Panc1 (cell line): ENCODE measurements at regions not wholly inside any gene's neighbourhood (a gene's known extent, or its start where the extent isn't known, plus 50 kb on each side); places are given as distances from the start of the nearest gene placed in this dataset.

Experiments used
- ATAC-seq: fragments of 200-7000 bp; cut with Tn5 transposase; 2 replicates; pipeline ENCODE4 v1.9.1; 2020; ENCODE audit warnings: mild to moderate bottlenecking, moderate library complexity
- BruUV-seq: library from RNA; stranded (reverse); fragments of 400-500 nt; replicated peaks from 2 replicates; lab custom pipeline; 2021; lab: Mats Ljungman, UMichigan
- CTCF ChIA-PET: fragments of 300-600 bp; sonication (Branson Sonifier 250); formaldehyde crosslinking; loops from one replicate; lab custom pipeline; 2022; ENCODE audit warnings: antibody characterized with exemption; lab: Charles Lee
- POLR2A ChIA-PET: fragments of 300-600 bp; sonication (Branson Sonifier 250); formaldehyde crosslinking; loops from one replicate; lab custom pipeline; 2022; ENCODE audit warnings: antibody characterized with exemption; lab: Charles Lee
- DNase-seq: peaks from one replicate; pipeline ENCODE4 v3.0.0-alpha.2; 2010; ENCODE audit warnings: low read depth, low spot score
- H3K27ac ChIP-seq: 2 replicates; pipeline ENCODE4 v1.5.1; 2011; ENCODE audit warnings: mild to moderate bottlenecking, low read length, inconsistent platforms
- H3K27me3 ChIP-seq: fragments of 200-500 bp; sonication (Bioruptor generic); 2 replicates; pipeline ENCODE4 v1.6.0; 2014; ENCODE audit warnings: low read length, inconsistent platforms; ENCODE audit not compliant: control insufficient read depth, insufficient read depth
- H3K36me3 ChIP-seq: fragments of 200-500 bp; sonication (Bioruptor generic); 2 replicates; pipeline ENCODE4 v1.5.1; 2014; ENCODE audit warnings: inconsistent platforms, mild to moderate bottlenecking, low read length, moderate library complexity; ENCODE audit not compliant: control insufficient read depth, insufficient read depth
- H3K4me1 ChIP-seq: 2 replicates; pipeline ENCODE4 v1.5.1; 2011; ENCODE audit warnings: inconsistent platforms, mild to moderate bottlenecking, low read length, moderate library complexity; ENCODE audit not compliant: control insufficient read depth, insufficient read depth
- H3K4me3 ChIP-seq, 2 experiments: 2 replicates each; pipeline ENCODE4 v1.5.1; 2011 to 2012; ENCODE audit warnings: low read depth in 2 of 2, low read length in 2 of 2, mild to moderate bottlenecking in 2 of 2, inconsistent platforms in 1 of 2, moderate library complexity in 1 of 2
- H3K9me3 ChIP-seq: fragments of 200-500 bp; sonication (Bioruptor generic); 2 replicates; pipeline ENCODE4 v1.5.1; 2014; ENCODE audit warnings: low read depth, mild to moderate bottlenecking, inconsistent platforms, low read length, moderate library complexity; ENCODE audit not compliant: control insufficient read depth, insufficient read depth
- CTCF ChIP-seq: fragments of 450-650 bp; IDR thresholded peaks from 2 replicates; pipeline ENCODE4 v1.5.1; 2017; ENCODE audit warnings: mild to moderate bottlenecking
- POLR2AphosphoS5 ChIP-seq: IDR thresholded peaks from 2 replicates; pipeline ENCODE4 v1.6.1; 2012; ENCODE audit warnings: mild to moderate bottlenecking, low read depth, low read length, moderate library complexity
- SIN3A ChIP-seq: IDR thresholded peaks from 2 replicates; pipeline ENCODE4 v1.6.1; 2012; ENCODE audit warnings: low read depth, mild to moderate bottlenecking, low read length, moderate library complexity, borderline replicate concordance; ENCODE audit not compliant: insufficient read depth
- TCF7L2 ChIP-seq: IDR thresholded peaks from 2 replicates; pipeline ENCODE4 v1.6.1; 2011; ENCODE audit warnings: mild to moderate bottlenecking, low read depth, low read length, inconsistent platforms
- in situ Hi-C: cut with HindIII; loops from 2 replicates; pipeline ENCODE4 v1.10.0; 2016; ENCODE audit warnings: low sequenced_read_pairs, low pct_unique_long_range_greater_than_20kb
- intact Hi-C: fragments of 100-400 bp; cut with micrococcal nuclease; formaldehyde crosslinking; loops from one replicate; pipeline ENCODE4 v1.10.0; 2022; ENCODE audit not compliant: unreplicated experiment
- TF ChIP-seq, protein P1 (sequence below), 2 experiments: IDR thresholded peaks; 2 replicates each; pipeline ENCODE4 v1.6.1; 2011 to 2012; ENCODE audit warnings: low read depth in 2 of 2, control low read depth in 1 of 2, low read length in 1 of 2, mild to moderate bottlenecking in 1 of 2, moderate library complexity in 1 of 2; ENCODE audit not compliant: insufficient read depth in 1 of 2

- H3K4me3 ChIP-seq = no peak overlapping the region
- ChIA-PET CTCF (no interaction called here), POLR2A (no interaction called here)
- H3K4me1 ChIP-seq = no peaks in the 10 kb centered on the region
- H3K27ac ChIP-seq = no peak overlapping the region
- no TSS peak for BruUV-seq
- in situ Hi-C loops (no loop called here), intact Hi-C loops (no loop called here)
- DNase-seq = no peak
- no peaks in the 10 kb centered on the region for H3K9me3 ChIP-seq
- TF ChIP-seq, protein P1, sequence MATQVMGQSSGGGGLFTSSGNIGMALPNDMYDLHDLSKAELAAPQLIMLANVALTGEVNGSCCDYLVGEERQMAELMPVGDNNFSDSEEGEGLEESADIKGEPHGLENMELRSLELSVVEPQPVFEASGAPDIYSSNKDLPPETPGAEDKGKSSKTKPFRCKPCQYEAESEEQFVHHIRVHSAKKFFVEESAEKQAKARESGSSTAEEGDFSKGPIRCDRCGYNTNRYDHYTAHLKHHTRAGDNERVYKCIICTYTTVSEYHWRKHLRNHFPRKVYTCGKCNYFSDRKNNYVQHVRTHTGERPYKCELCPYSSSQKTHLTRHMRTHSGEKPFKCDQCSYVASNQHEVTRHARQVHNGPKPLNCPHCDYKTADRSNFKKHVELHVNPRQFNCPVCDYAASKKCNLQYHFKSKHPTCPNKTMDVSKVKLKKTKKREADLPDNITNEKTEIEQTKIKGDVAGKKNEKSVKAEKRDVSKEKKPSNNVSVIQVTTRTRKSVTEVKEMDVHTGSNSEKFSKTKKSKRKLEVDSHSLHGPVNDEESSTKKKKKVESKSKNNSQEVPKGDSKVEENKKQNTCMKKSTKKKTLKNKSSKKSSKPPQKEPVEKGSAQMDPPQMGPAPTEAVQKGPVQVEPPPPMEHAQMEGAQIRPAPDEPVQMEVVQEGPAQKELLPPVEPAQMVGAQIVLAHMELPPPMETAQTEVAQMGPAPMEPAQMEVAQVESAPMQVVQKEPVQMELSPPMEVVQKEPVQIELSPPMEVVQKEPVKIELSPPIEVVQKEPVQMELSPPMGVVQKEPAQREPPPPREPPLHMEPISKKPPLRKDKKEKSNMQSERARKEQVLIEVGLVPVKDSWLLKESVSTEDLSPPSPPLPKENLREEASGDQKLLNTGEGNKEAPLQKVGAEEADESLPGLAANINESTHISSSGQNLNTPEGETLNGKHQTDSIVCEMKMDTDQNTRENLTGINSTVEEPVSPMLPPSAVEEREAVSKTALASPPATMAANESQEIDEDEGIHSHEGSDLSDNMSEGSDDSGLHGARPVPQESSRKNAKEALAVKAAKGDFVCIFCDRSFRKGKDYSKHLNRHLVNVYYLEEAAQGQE (IDR thresholded peaks at IDR 0.05; ENCODE audit: insufficient read depth in 1 of 2, low read depth in 2 of 2, low read length in 1 of 2) = no peak
- TF ChIP-seq SIN3A (no peak), TCF7L2 (no peak), POLR2AphosphoS5 (no peak), CTCF (no peak)
- no peaks in the 10 kb centered on the region for H3K36me3 ChIP-seq
- H3K27me3 ChIP-seq = no peaks in the 10 kb centered on the region
- no peak for ATAC-seq
Observed at GRCh38 chr18:44033144-44033701, 647.5 kb upstream of the SETBP1 start.

GRCh38 chr18:44035554-44035953, 645.1 kb upstream of the SETBP1 start:
- ATAC-seq = no peak
- in situ Hi-C loops (no loop called here), intact Hi-C loops (no loop called here)
- no TSS peak for BruUV-seq
- Histone ChIP-seq H3K27ac (no peak overlapping the region), H3K4me3 (no peak overlapping the region), H3K27me3 (no peaks in the 10 kb centered on the region), H3K36me3 (no peaks in the 10 kb centered on the region), H3K9me3 (no peaks in the 10 kb centered on the region), H3K4me1 (no peaks in the 10 kb centered on the region)
- ChIA-PET POLR2A (no interaction called here), CTCF (no interaction called here)
- TF ChIP-seq, protein P1 (IDR thresholded peaks at IDR 0.05; ENCODE audit: insufficient read depth in 1 of 2, low read depth in 2 of 2, low read length in 1 of 2) = no peak
- TF ChIP-seq SIN3A (no peak), CTCF (no peak), TCF7L2 (no peak), POLR2AphosphoS5 (no peak)
- no peak for DNase-seq
